ENCODE measurements at regions not wholly inside any gene's neighbourhood (a gene's known extent, or its start where the extent isn't known, plus 50 kb on each side); places are given as distances from the start of the nearest gene placed in this dataset.

GRCh38 chr15:80333261-80333660 is 70.9 kb upstream of the ARNT2 start:
- no peak for DNase-seq (ENCODE audit: low spot score)
- in situ Hi-C loops (cut with MboI; ENCODE audit: low sequenced_read_pairs, unreplicated experiment), result no loop called here
- no peak for TF ChIP-seq CTCF (IDR thresholded peaks at IDR 0.05; ENCODE audit: borderline replicate concordance, control extremely low read depth, extremely low read depth, insufficient read depth, missing control alignments)

GRCh38 chr15:80334521-80334920 is 69.7 kb upstream of the ARNT2 start:
- no peak for DNase-seq (ENCODE audit: low spot score)
- no peak for TF ChIP-seq CTCF (IDR thresholded peaks at IDR 0.05; ENCODE audit: borderline replicate concordance, control extremely low read depth, extremely low read depth, insufficient read depth, missing control alignments)
- in situ Hi-C loops (cut with MboI; ENCODE audit: low sequenced_read_pairs, unreplicated experiment), result no loop called here

- TF ChIP-seq CTCF (IDR thresholded peaks at IDR 0.05; ENCODE audit: borderline replicate concordance, control extremely low read depth, extremely low read depth, insufficient read depth, missing control alignments), result no peak
- in situ Hi-C loops (cut with MboI; ENCODE audit: low sequenced_read_pairs, unreplicated experiment), result no loop called here
- no peak for DNase-seq (ENCODE audit: low spot score)
Observed at GRCh38 chr15:80339601-80340000, 64.6 kb upstream of the ARNT2 start.

GRCh38 chr15:80342148-80342547 is 62.0 kb upstream of the ARNT2 start:
- in situ Hi-C loops (cut with MboI; ENCODE audit: low sequenced_read_pairs, unreplicated experiment), result no loop called here
- TF ChIP-seq CTCF (IDR thresholded peaks at IDR 0.05; ENCODE audit: borderline replicate concordance, control extremely low read depth, extremely low read depth, insufficient read depth, missing control alignments), result no peak

GRCh38 chr15:80343554-80343992 is 60.6 kb upstream of the ARNT2 start:
- no peak for DNase-seq (ENCODE audit: low spot score)
- in situ Hi-C loops (cut with MboI; ENCODE audit: low sequenced_read_pairs, unreplicated experiment), result no loop called here
- TF ChIP-seq CTCF (IDR thresholded peaks at IDR 0.05; ENCODE audit: borderline replicate concordance, control extremely low read depth, extremely low read depth, insufficient read depth, missing control alignments), result no peak

More at GRCh38 chr15:80342148-80342547, 62.0 kb upstream of the ARNT2 start:
- no peak for DNase-seq (ENCODE audit: low spot score)

- no peak for TF ChIP-seq CTCF (IDR thresholded peaks at IDR 0.05; ENCODE audit: borderline replicate concordance, control extremely low read depth, extremely low read depth, insufficient read depth, missing control alignments)
- in situ Hi-C loops (cut with MboI; ENCODE audit: low sequenced_read_pairs, unreplicated experiment), result no loop called here
- no peak for DNase-seq (ENCODE audit: low spot score)
Observed at GRCh38 chr15:80350941-80351610, 53.1 kb upstream of the ARNT2 start.

Data from GM13976 (cell line).